H1 (cell line): ENCODE measurements at regions not wholly inside any gene's neighbourhood (a gene's known extent, or its start where the extent isn't known, plus 50 kb on each side); places are given as distances from the start of the nearest gene placed in this dataset.

ENCODE experiments used
- CTCF ChIA-PET: fragments of 300-600 bp; sonication (Branson Sonifier 250); formaldehyde crosslinking; loops from one replicate; lab custom pipeline; 2021; ENCODE audit not compliant: partially characterized antibody; lab: Charles Lee
- POLR2A ChIA-PET: fragments of 300-600 bp; sonication (Branson Sonifier 250); formaldehyde crosslinking; loops from one replicate; lab custom pipeline; 2021; ENCODE audit warnings: inconsistent platforms; ENCODE audit not compliant: partially characterized antibody; lab: Charles Lee
- DNase-seq, 2 experiments: peaks; one replicate each; pipeline versions ENCODE4 v3.0.0 to v3.0.0-alpha.2; 2010 to 2022; ENCODE audit warnings: low spot score in 2 of 2, low read depth in 1 of 2, mixed read lengths in 1 of 2
- FAIRE-seq: peaks from 2 replicates; lab custom pipeline; 2011; peaks lifted over from hg19 to GRCh38; lab: Jason Lieb, UNC
- H2AFZ ChIP-seq: 2 replicates; pipeline ENCODE4 v1.8.1; 2012; ENCODE audit warnings: low read length, inconsistent platforms
- H2AK5ac ChIP-seq: 2 replicates; pipeline ENCODE4 v1.6.1; 2013; ENCODE audit warnings: low read depth, low read length
- H2BK120ac ChIP-seq: replicated peaks from 2 replicates; pipeline ENCODE3; 2013; ENCODE audit warnings: low read depth, low read length, inconsistent platforms
- H2BK12ac ChIP-seq: 2 replicates; pipeline ENCODE4 v1.6.1; 2013; ENCODE audit warnings: low read depth, low read length
- H2BK15ac ChIP-seq: 2 replicates; pipeline ENCODE4 v1.6.1; 2013; ENCODE audit warnings: low read length
- H2BK20ac ChIP-seq: 2 replicates; pipeline ENCODE4 v1.6.1; 2013; ENCODE audit warnings: low read length
- H2BK5ac ChIP-seq: 2 replicates; pipeline ENCODE4 v1.6.1; 2013; ENCODE audit warnings: low read depth, low read length
- H3K14ac ChIP-seq: 2 replicates; pipeline ENCODE4 v1.6.1; 2013; ENCODE audit warnings: inconsistent platforms; ENCODE audit not compliant: insufficient read length
- H3K18ac ChIP-seq: 2 replicates; pipeline ENCODE4 v1.6.1; 2013; ENCODE audit warnings: low read length; ENCODE audit errors: extremely low read depth
- H3K23ac ChIP-seq: 2 replicates; pipeline ENCODE4 v1.6.1; 2013; ENCODE audit warnings: inconsistent platforms; ENCODE audit not compliant: insufficient read length
- H3K23me2 ChIP-seq: 2 replicates; pipeline ENCODE4 v1.6.1; 2013; ENCODE audit warnings: low read depth, low read length
- H3K27ac ChIP-seq: 2 replicates; pipeline ENCODE4 v1.6.1; 2011; ENCODE audit warnings: low read depth, low read length, inconsistent platforms
- H3K27me3 ChIP-seq, 4 experiments: replicated peaks in 1 of 4; 1 replicate in 1 of 4; 2 replicates in 3 of 4; pipeline versions ENCODE4 v1.6.1 to v1.8.1; 2011 to 2013; ENCODE audit warnings: low read length in 3 of 4, mild to moderate bottlenecking in 3 of 4, inconsistent platforms in 2 of 4, mixed read lengths in 2 of 4, moderate library complexity in 1 of 4; ENCODE audit not compliant: control insufficient read depth in 3 of 4, insufficient read depth in 3 of 4; ENCODE audit errors: extremely low read depth in 1 of 4
- H3K36me3 ChIP-seq, 4 experiments: 2 replicates each; pipeline versions ENCODE4 v1.6.1 to v1.8.1; 2011 to 2013; ENCODE audit warnings: mild to moderate bottlenecking in 4 of 4, low read length in 3 of 4, moderate library complexity in 2 of 4, control low read depth in 1 of 4, inconsistent platforms in 1 of 4; ENCODE audit not compliant: insufficient read depth in 4 of 4, control insufficient read depth in 2 of 4
- H3K4ac ChIP-seq: replicated peaks from 2 replicates; pipeline ENCODE3; 2013; ENCODE audit warnings: low read length, low read depth, mixed read lengths, inconsistent platforms; ENCODE audit not compliant: insufficient read length
- H3K4me1 ChIP-seq, 4 experiments: replicated peaks in 1 of 4; 1 replicate in 1 of 4; 2 replicates in 3 of 4; pipeline versions ENCODE4 v1.6.1 to v1.8.1; 2011 to 2013; ENCODE audit warnings: low read length in 3 of 4, inconsistent platforms in 2 of 4, mixed read lengths in 1 of 4; ENCODE audit not compliant: insufficient read depth in 4 of 4, control insufficient read depth in 3 of 4
- H3K4me2 ChIP-seq, 2 experiments: 2 replicates each; pipeline versions ENCODE4 v1.6.1 to v1.8.1; 2011 to 2013; ENCODE audit warnings: low read depth in 2 of 2, low read length in 2 of 2, control low read depth in 1 of 2, inconsistent platforms in 1 of 2, mild to moderate bottlenecking in 1 of 2; ENCODE audit not compliant: insufficient read depth in 1 of 2
- H3K4me3 ChIP-seq, 4 experiments: fragments of 200-600, 300-600 bp in 1 of 4; sonication (generic), shearing (Covaris generic), sonication (Bioruptor Twin) in 1 of 4; 2 replicates each; pipeline versions ENCODE4 v1.5.1 to v1.8.1; 2011 to 2016; ENCODE audit warnings: low read length in 4 of 4, low read depth in 3 of 4, control low read depth in 2 of 4, inconsistent platforms in 2 of 4, mild to moderate bottlenecking in 2 of 4, mixed read lengths in 1 of 4, moderate library complexity in 1 of 4; ENCODE audit not compliant: insufficient read depth in 2 of 4; ENCODE audit errors: extremely low read depth in 1 of 4
- H3K56ac ChIP-seq: replicated peaks from 2 replicates; pipeline ENCODE3; 2013; ENCODE audit warnings: low read depth, mild to moderate bottlenecking, mixed read lengths, low read length, inconsistent platforms; ENCODE audit not compliant: insufficient read length
- H3K79me1 ChIP-seq: 2 replicates; pipeline ENCODE4 v1.6.1; 2013; ENCODE audit warnings: low read depth, low read length, control low read depth
- H3K79me2 ChIP-seq, 2 experiments: 2 replicates each; pipeline versions ENCODE4 v1.6.1 to v1.8.1; 2012 to 2013; ENCODE audit warnings: low read length in 2 of 2, mild to moderate bottlenecking in 2 of 2, inconsistent platforms in 1 of 2; ENCODE audit not compliant: insufficient read depth in 2 of 2, control insufficient read depth in 1 of 2
- H3K9ac ChIP-seq, 4 experiments: replicated peaks in 1 of 4; 1 replicate in 1 of 4; 2 replicates in 3 of 4; pipeline versions ENCODE4 v1.6.1 to v1.8.1; 2011 to 2013; ENCODE audit warnings: low read depth in 3 of 4, low read length in 3 of 4, control low read depth in 2 of 4, mild to moderate bottlenecking in 2 of 4, moderate library complexity in 2 of 4, inconsistent platforms in 1 of 4; ENCODE audit errors: extremely low read depth in 1 of 4
- H3K9me3 ChIP-seq, 2 experiments: 2 replicates each; pipeline versions ENCODE4 v1.6.1 to v1.8.1; 2012 to 2013; ENCODE audit warnings: mild to moderate bottlenecking in 2 of 2, moderate library complexity in 2 of 2, control low read depth in 1 of 2, inconsistent platforms in 1 of 2, low read depth in 1 of 2, low read length in 1 of 2, mixed read lengths in 1 of 2; ENCODE audit not compliant: insufficient read depth in 2 of 2
- H4K20me1 ChIP-seq, 2 experiments: replicated peaks in 1 of 2; 2 replicates each; pipeline versions ENCODE3 to v1.8.1; 2011 to 2013; ENCODE audit warnings: inconsistent platforms in 2 of 2, low read length in 2 of 2, mild to moderate bottlenecking in 1 of 2; ENCODE audit not compliant: insufficient read depth in 2 of 2, control insufficient read depth in 1 of 2
- H4K5ac ChIP-seq: 2 replicates; pipeline ENCODE4 v1.6.1; 2013; ENCODE audit warnings: low read length, low read depth, mixed read lengths, inconsistent platforms; ENCODE audit not compliant: insufficient read length
- H4K8ac ChIP-seq: 2 replicates; pipeline ENCODE4 v1.8.0; 2013; ENCODE audit warnings: mild to moderate bottlenecking, moderate library complexity, low read length, inconsistent platforms; ENCODE audit not compliant: insufficient read depth; ENCODE audit errors: extremely low read depth
- H4K91ac ChIP-seq: replicated peaks from 2 replicates; pipeline ENCODE3; 2013; ENCODE audit warnings: low read length, mixed read lengths, inconsistent platforms; ENCODE audit not compliant: insufficient read length
- BACH1 ChIP-seq: IDR thresholded peaks from 2 replicates; pipeline ENCODE4 v1.6.1; 2012; ENCODE audit warnings: low read length, improper control_type of control experiment
- CTCF ChIP-seq, 3 experiments: IDR thresholded peaks; 1 replicate in 2 of 3; 2 replicates in 1 of 3; pipeline versions ENCODE4 v1.5.1 to v1.6.1; 2011; ENCODE audit warnings: low read length in 3 of 3, mild to moderate bottlenecking in 3 of 3, inconsistent platforms in 2 of 3, low read depth in 1 of 3, moderate library complexity in 1 of 3; ENCODE audit not compliant: insufficient read depth in 1 of 3; ENCODE audit errors: control extremely low read depth in 1 of 3
- NANOG ChIP-seq: IDR thresholded peaks from 2 replicates; pipeline ENCODE4 v1.6.1; 2011; ENCODE audit warnings: low read length, low read depth, mild to moderate bottlenecking, inconsistent platforms; ENCODE audit not compliant: insufficient read depth, poor library complexity, severe bottlenecking
- NRF1 ChIP-seq: IDR thresholded peaks from 2 replicates; pipeline ENCODE4 v1.6.1; 2011; ENCODE audit warnings: mild to moderate bottlenecking, low read depth, low read length, improper control_type of control experiment
- RAD21 ChIP-seq, 2 experiments: IDR thresholded peaks in 1 of 2; conservative IDR thresholded peaks in 1 of 2; 2 replicates each; pipeline ENCODE4 v1.6.1; 2011; ENCODE audit warnings: low read depth in 2 of 2, low read length in 2 of 2, improper control_type of control experiment in 1 of 2, inconsistent platforms in 1 of 2, mild to moderate bottlenecking in 1 of 2, moderate library complexity in 1 of 2
- SUZ12 ChIP-seq: fragments of 200-600 bp; sonication (generic); IDR thresholded peaks from 2 replicates; pipeline ENCODE4 v1.6.1; 2012; ENCODE audit warnings: mild to moderate bottlenecking, inconsistent platforms, low read length, moderate library complexity, mixed read lengths
- WGBS, 2 experiments: shearing (Covaris generic) in 1 of 2; methylation state at CpG; one replicate each; pipeline versions ENCODE4 v1.1.6 to v1.1.7; 2013 to 2015; ENCODE audit warnings: low lambda C conversion rate in 2 of 2, mixed read lengths in 2 of 2, inconsistent platforms in 1 of 2, low coverage in 1 of 2, missing lambda C conversion rate in 1 of 2; ENCODE audit not compliant: insufficient replicate concordance in 2 of 2, insufficient coverage in 1 of 2, insufficient read length in 1 of 2; ENCODE audit errors: extremely low coverage in 1 of 2, missing lambda C conversion rate in 1 of 2; 5-methylcytosine and 5-hydroxymethylcytosine counted together

GRCh38 chr4:179307297-179308136, 1865.3 kb upstream of the AGA start:
- Histone ChIP-seq H3K27me3 (no peaks in the 10 kb centered on the region), H4K8ac (no peak overlapping the region), H4K5ac (no peak overlapping the region), H2AFZ (peak overlapping the region; percentile 31; the same call in 1 of the 2 replicates), H4K91ac (peak overlapping the region; percentile 1), H3K14ac (no peak overlapping the region), H3K9ac (no peak overlapping the region), H2BK5ac (no peak overlapping the region), H2BK20ac (no peak overlapping the region), H3K79me1 (no peaks in the 10 kb centered on the region), H2BK120ac (no peak overlapping the region), H3K4ac (no peak overlapping the region), H3K9me3 (peaks cover 4 to 7% of the 10 kb centered on the region in 2 experiments; a peak in 3 of 4 replicates), H3K18ac (no peak overlapping the region; the same call in 1 of the 2 replicates), H3K56ac (no peak overlapping the region), H3K79me2 (no peaks in the 10 kb centered on the region), H3K23ac (no peak overlapping the region), H3K27ac (no peak overlapping the region), H3K4me3 (no peak overlapping the region), H3K23me2 (no peaks in the 10 kb centered on the region), H3K36me3 (no peaks in the 10 kb centered on the region; a peak in 1 of 8 replicates), H2BK12ac (no peak overlapping the region), H4K20me1 (no peaks in the 10 kb centered on the region), H3K4me2 (no peak overlapping the region), H3K4me1 (peaks cover 0 to 4% (median 0%) of the 10 kb centered on the region in 4 experiments; a peak in 2 of 7 replicates), H2BK15ac (no peak overlapping the region), H2AK5ac (no peak overlapping the region)
- CTCF ChIA-PET, result interaction anchor here (0.6 to 3.3 kb wide), 35 partner anchors 9 to 1749 kb away, joined by 3 to 13 read pairs (median 4); no protein-coding TSS in a partner anchor
- peak; percentile 92 for FAIRE-seq
- peak in 1 of 2 experiments; percentile 85 for DNase-seq
- 66% methylated on average over 4 of the region's 4 CpGs; no CpG with 5 or more reads in 1 of the 2 experiments for WGBS, 2 experiments
- TF ChIP-seq SUZ12, result no peak
- TF ChIP-seq NRF1, result no peak
- peak in 2 of 3 experiments; percentile 64 to 84; a peak in 3 of 4 replicates for TF ChIP-seq CTCF (IDR thresholded peaks at IDR 0.05; ENCODE audit: control extremely low read depth in 1 of 3, insufficient read depth in 1 of 3, low read depth in 1 of 3, low read length in 3 of 3)
- TF ChIP-seq RAD21 (IDR thresholded peaks at IDR 0.05 in 1 of 2, conservative IDR thresholded peaks at IDR 0.05 in 1 of 2; ENCODE audit: low read depth in 2 of 2, low read length in 2 of 2), result peak; percentile 88 to 93
- no peak for TF ChIP-seq NANOG
- TF ChIP-seq BACH1, result no peak
- POLR2A ChIA-PET, result interaction anchor here (0.6 to 1.1 kb wide), 2 partner anchors 143 kb away, joined by 3 read pairs; no protein-coding TSS in a partner anchor
